ENCODE measurements at regions not wholly inside any gene's neighbourhood (a gene's known extent, or its start where the extent isn't known, plus 50 kb on each side); places are given as distances from the start of the nearest gene placed in this dataset.
"Not testable (repeated sequence)": the region's sequence is repeated elsewhere in the genome, so short reads cannot be mapped to it uniquely, and the experiment has no call there.

GRCh38 chr12:76176940-76177339 is 92.5 kb upstream of the NAP1L1 start:
- no peak for DNase-seq

- DNase-seq = not testable (repeated sequence)
These were observed 91.5 kb upstream of the NAP1L1 start for GRCh38 chr12:76175946-76176345.

GRCh38 chr12:76173756-76174155 is 89.3 kb upstream of the NAP1L1 start:
- DNase-seq = no peak

GRCh38 chr12:76158518-76159321 is 74.2 kb upstream of the NAP1L1 start:
- DNase-seq = peak; percentile 9

- no peak for DNase-seq
These were observed 72.2 kb upstream of the NAP1L1 start for GRCh38 chr12:76156726-76157125.

- DNase-seq = no peak
These were observed 71.8 kb upstream of the NAP1L1 start for GRCh38 chr12:76156314-76156713.

- DNase-seq = no peak
These were observed 70.7 kb upstream of the NAP1L1 start for GRCh38 chr12:76155157-76155670.

- no peak for DNase-seq
These were observed 69.1 kb upstream of the NAP1L1 start for GRCh38 chr12:76153616-76154015.

- DNase-seq = no peak
These were observed 67.8 kb upstream of the NAP1L1 start for GRCh38 chr12:76152181-76152807.

- DNase-seq = no peak
These were observed 59.7 kb upstream of the NAP1L1 start for GRCh38 chr12:76144245-76144549.

GRCh38 chr12:76143343-76144244 is 59.1 kb upstream of the NAP1L1 start:
- no peak for DNase-seq

- no peak for DNase-seq
These were observed 57.8 kb upstream of the NAP1L1 start for GRCh38 chr12:76142305-76142704.

GRCh38 chr12:76138656-76139055 is 54.2 kb upstream of the NAP1L1 start:
- no peak for DNase-seq

- DNase-seq = no peak
These were observed 53.1 kb upstream of the NAP1L1 start for GRCh38 chr12:76137606-76138005.

GRCh38 chr12:76135456-76135855 is 51.0 kb upstream of the NAP1L1 start:
- no peak for DNase-seq

Measured in effector CD4-positive, alpha-beta T cell (primary cell).